ENCODE measurements at regions not wholly inside any gene's neighbourhood (a gene's known extent, or its start where the extent isn't known, plus 50 kb on each side); places are given as distances from the start of the nearest gene placed in this dataset.
"Not testable (repeated sequence)": the region's sequence is repeated elsewhere in the genome, so short reads cannot be mapped to it uniquely, and the experiment has no call there.

GRCh38 chr2:4096978-4097766 is 393.8 kb downstream of the DCDC2C start:
- no peak for TF ChIP-seq CTCF (IDR thresholded peaks at IDR 0.05; ENCODE audit: low read depth, low read length)
- no peak overlapping the region for H3K27ac ChIP-seq
- H3K36me3 ChIP-seq: no peaks in the 10 kb centered on the region
- no peak for DNase-seq
- H3K4me3 ChIP-seq (ENCODE audit: low read depth, low read length): no peak overlapping the region
- no peaks in the 10 kb centered on the region for H3K27me3 ChIP-seq (ENCODE audit: insufficient read depth, low read depth, severe bottlenecking)
- no peaks in the 10 kb centered on the region for H3K9me3 ChIP-seq (ENCODE audit: severe bottlenecking)

- no peaks in the 10 kb centered on the region for H3K9me3 ChIP-seq (ENCODE audit: severe bottlenecking)
- no peak for TF ChIP-seq CTCF (IDR thresholded peaks at IDR 0.05; ENCODE audit: low read depth, low read length)
- no peak overlapping the region for H3K4me3 ChIP-seq (ENCODE audit: low read depth, low read length)
- H3K27me3 ChIP-seq (ENCODE audit: insufficient read depth, low read depth, severe bottlenecking): no peaks in the 10 kb centered on the region
- DNase-seq: no peak
- H3K36me3 ChIP-seq: no peaks in the 10 kb centered on the region
- H3K27ac ChIP-seq: no peak overlapping the region
Observed at GRCh38 chr2:4098137-4098536, 394.8 kb downstream of the DCDC2C start.

GRCh38 chr2:4101936-4102335 is 398.6 kb downstream of the DCDC2C start:
- no peak for TF ChIP-seq CTCF (IDR thresholded peaks at IDR 0.05; ENCODE audit: low read depth, low read length)
- no peak overlapping the region for H3K4me3 ChIP-seq (ENCODE audit: low read depth, low read length)
- H3K27ac ChIP-seq: no peak overlapping the region
- DNase-seq: no peak
- no peaks in the 10 kb centered on the region for H3K9me3 ChIP-seq (ENCODE audit: severe bottlenecking)
- no peaks in the 10 kb centered on the region for H3K36me3 ChIP-seq
- no peaks in the 10 kb centered on the region for H3K27me3 ChIP-seq (ENCODE audit: insufficient read depth, low read depth, severe bottlenecking)

- no peak for TF ChIP-seq CTCF (IDR thresholded peaks at IDR 0.05; ENCODE audit: low read depth, low read length)
- DNase-seq: no peak
Observed at GRCh38 chr2:4107179-4107578, 403.8 kb downstream of the DCDC2C start.

GRCh38 chr2:4110273-4110672 is 406.9 kb downstream of the DCDC2C start:
- Histone ChIP-seq H3K9me3 (ENCODE audit: severe bottlenecking) (no peaks in the 10 kb centered on the region), H3K27me3 (ENCODE audit: insufficient read depth, low read depth, severe bottlenecking) (no peaks in the 10 kb centered on the region), H3K36me3 (no peaks in the 10 kb centered on the region), H3K4me3 (ENCODE audit: low read depth, low read length) (no peak overlapping the region), H3K27ac (no peak overlapping the region)
- TF ChIP-seq CTCF (IDR thresholded peaks at IDR 0.05; ENCODE audit: low read depth, low read length): peak; percentile 74
- DNase-seq: peak; percentile 25

More at GRCh38 chr2:4107179-4107578, 403.8 kb downstream of the DCDC2C start:
- no peak overlapping the region for H3K27ac ChIP-seq
- no peaks in the 10 kb centered on the region for H3K9me3 ChIP-seq (ENCODE audit: severe bottlenecking)
- no peaks in the 10 kb centered on the region for H3K36me3 ChIP-seq
- no peak overlapping the region for H3K4me3 ChIP-seq (ENCODE audit: low read depth, low read length)
- H3K27me3 ChIP-seq (ENCODE audit: insufficient read depth, low read depth, severe bottlenecking): no peaks in the 10 kb centered on the region

- H3K36me3 ChIP-seq; H3K4me3 ChIP-seq (ENCODE audit: low read depth, low read length); DNase-seq; H3K9me3 ChIP-seq (ENCODE audit: severe bottlenecking); H3K27ac ChIP-seq; H3K27me3 ChIP-seq (ENCODE audit: insufficient read depth, low read depth, severe bottlenecking): not testable (repeated sequence)
Observed at GRCh38 chr2:4115435-4115834, 412.1 kb downstream of the DCDC2C start.

All from WERI-Rb-1 (cell line).